ENCODE measurements at regions not wholly inside any gene's neighbourhood (a gene's known extent, or its start where the extent isn't known, plus 50 kb on each side); places are given as distances from the start of the nearest gene placed in this dataset.
A peak's percentile ranks its signal among the peaks of the same experiment; 100 is the strongest.
"Not testable (repeated sequence)": the region's sequence is repeated elsewhere in the genome, so short reads cannot be mapped to it uniquely, and the experiment has no call there.

DNA sequence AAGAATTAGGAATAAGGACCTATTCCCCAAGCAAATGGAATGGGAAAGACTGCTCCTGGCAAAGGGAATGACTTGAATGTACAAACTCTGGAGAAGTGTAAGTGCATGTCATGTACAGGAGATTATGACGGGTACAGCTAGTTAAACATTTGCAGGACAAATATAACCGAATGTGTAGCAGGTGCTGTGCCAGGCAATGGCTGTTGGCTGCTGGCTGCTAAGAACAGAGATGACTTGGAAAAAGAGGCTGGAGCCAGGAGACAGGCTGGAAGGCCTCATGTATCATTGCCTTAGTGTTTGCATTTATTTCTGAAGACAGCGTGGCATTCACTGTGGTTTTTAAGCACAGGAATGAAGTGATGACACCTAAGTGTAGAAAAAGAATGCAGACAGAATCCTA lies 136.8 kb downstream of the TTC8 start:
- Mint-ChIP-seq H3K4me1 (no peaks in the 10 kb centered on the region), H3K4me3 (no peak overlapping the region), H3K36me3 (no peaks in the 10 kb centered on the region), H3K27me3 (peaks cover 9 to 15% of the 10 kb centered on the region in 2 donors), H3K27ac (peak overlapping the region in 1 of 7 donors; percentile 66), H3K9me3 (no peaks in the 10 kb centered on the region)
- Histone ChIP-seq H3K36me3 (ENCODE audit: insufficient read depth, low read length) (no peaks in the 10 kb centered on the region), H3K4me3 (ENCODE audit: low read length in 2 of 2) (no peak overlapping the region), H3K9me3 (ENCODE audit: control insufficient read depth in 1 of 2, low read length in 2 of 2) (no peaks in the 10 kb centered on the region), H3K27me3 (ENCODE audit: insufficient read depth, low read length) (no peaks in the 10 kb centered on the region), H3K4me1 (ENCODE audit: insufficient read depth, low read length) (no peaks in the 10 kb centered on the region), H3K27ac (ENCODE audit: low read depth, low read length) (no peak overlapping the region)
- ChIA-PET POLR2A (ENCODE audit: partially characterized antibody) (no interaction called here), CTCF (ENCODE audit: partially characterized antibody) (no interaction called here)
- intact Hi-C loops (cut with micrococcal nuclease) = no loop called here
- DNase-seq = no peak

DNA sequence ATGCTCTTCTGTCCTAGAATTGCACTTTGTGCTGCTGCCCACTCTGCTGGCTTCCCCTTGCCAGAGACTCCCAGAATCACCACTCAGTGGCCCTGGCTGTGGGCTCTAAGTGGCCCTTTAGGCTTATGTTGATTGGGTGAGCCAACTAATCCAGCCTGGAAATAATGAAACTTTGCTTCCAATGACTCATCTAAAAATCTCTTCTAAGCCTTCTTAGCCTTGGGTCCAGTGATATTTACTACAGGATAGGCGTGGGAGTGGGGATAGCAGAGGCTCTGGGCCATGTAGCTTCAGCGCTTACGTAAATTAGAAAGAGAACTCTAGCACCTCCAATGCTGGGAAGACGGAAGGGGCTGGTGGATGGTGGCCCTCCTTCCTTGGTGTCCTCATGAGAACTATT lies 137.9 kb downstream of the TTC8 start:
- H3K27ac Mint-ChIP-seq = no peak overlapping the region
- intact Hi-C loops (cut with micrococcal nuclease) = no loop called here

DNA sequence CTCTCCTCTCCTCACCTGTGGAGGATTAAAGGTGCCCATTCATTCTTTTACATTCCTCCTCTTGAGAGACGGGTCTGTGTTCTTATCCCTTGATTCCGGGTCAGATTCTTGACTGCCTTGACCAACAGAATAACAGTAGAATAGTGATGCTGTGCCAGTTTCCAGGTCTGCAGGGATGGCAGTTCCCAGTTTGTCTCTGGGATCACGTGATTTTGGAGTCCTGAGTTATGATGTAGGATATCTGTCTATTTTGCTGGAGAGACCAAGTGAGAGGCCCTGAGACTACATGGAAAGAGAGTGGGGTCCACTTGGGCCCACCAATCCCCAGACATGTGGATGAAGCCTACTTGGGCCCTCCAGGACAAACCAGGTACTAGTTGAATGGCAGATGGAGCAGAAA lies 142.8 kb downstream of the TTC8 start:
- Mint-ChIP-seq H3K4me3 (no peak overlapping the region), H3K36me3 (no peaks in the 10 kb centered on the region), H3K4me1 (no peaks in the 10 kb centered on the region), H3K9me3 (peaks cover 0 to 3% (median 0%) of the 10 kb centered on the region in 8 donors), H3K27me3 (peaks cover 14 to 18% of the 10 kb centered on the region in 2 donors), H3K27ac (no peak overlapping the region)
- no peaks in the 10 kb centered on the region for H3K9me3 ChIP-seq (ENCODE audit: control insufficient read depth in 1 of 2, low read length in 2 of 2)
- H3K27ac ChIP-seq (ENCODE audit: low read depth, low read length) = no peak overlapping the region
- H3K4me3 ChIP-seq (ENCODE audit: low read length in 2 of 2) = no peak overlapping the region
- no peaks in the 10 kb centered on the region for H3K27me3 ChIP-seq (ENCODE audit: insufficient read depth, low read length)
- POLR2A ChIA-PET (ENCODE audit: partially characterized antibody) = no interaction called here
- no peak for DNase-seq
- H3K4me1 ChIP-seq (ENCODE audit: insufficient read depth, low read length) = no peaks in the 10 kb centered on the region
- H3K36me3 ChIP-seq (ENCODE audit: insufficient read depth, low read length) = no peaks in the 10 kb centered on the region
- intact Hi-C loops (cut with micrococcal nuclease) = no loop called here
- CTCF ChIA-PET (ENCODE audit: partially characterized antibody) = no interaction called here

More for the DNA sequence above, 137.9 kb downstream of the TTC8 start:
- CTCF ChIA-PET (ENCODE audit: partially characterized antibody) = no interaction called here
- no peak overlapping the region for H3K27ac ChIP-seq (ENCODE audit: low read depth, low read length)
- no peaks in the 10 kb centered on the region for H3K4me1 ChIP-seq (ENCODE audit: insufficient read depth, low read length)
- no peaks in the 10 kb centered on the region for H3K27me3 ChIP-seq (ENCODE audit: insufficient read depth, low read length)
- no peak for DNase-seq
- no peaks in the 10 kb centered on the region for H3K9me3 Mint-ChIP-seq
- H3K4me1 Mint-ChIP-seq = no peaks in the 10 kb centered on the region
- no peaks in the 10 kb centered on the region for H3K36me3 ChIP-seq (ENCODE audit: insufficient read depth, low read length)
- POLR2A ChIA-PET (ENCODE audit: partially characterized antibody) = no interaction called here
- no peaks in the 10 kb centered on the region for H3K9me3 ChIP-seq (ENCODE audit: control insufficient read depth in 1 of 2, low read length in 2 of 2)
- peaks cover 10 to 13% of the 10 kb centered on the region in 2 donors for H3K27me3 Mint-ChIP-seq
- no peaks in the 10 kb centered on the region for H3K36me3 Mint-ChIP-seq
- H3K4me3 Mint-ChIP-seq = no peak overlapping the region
- H3K4me3 ChIP-seq (ENCODE audit: low read length in 2 of 2) = no peak overlapping the region

DNA sequence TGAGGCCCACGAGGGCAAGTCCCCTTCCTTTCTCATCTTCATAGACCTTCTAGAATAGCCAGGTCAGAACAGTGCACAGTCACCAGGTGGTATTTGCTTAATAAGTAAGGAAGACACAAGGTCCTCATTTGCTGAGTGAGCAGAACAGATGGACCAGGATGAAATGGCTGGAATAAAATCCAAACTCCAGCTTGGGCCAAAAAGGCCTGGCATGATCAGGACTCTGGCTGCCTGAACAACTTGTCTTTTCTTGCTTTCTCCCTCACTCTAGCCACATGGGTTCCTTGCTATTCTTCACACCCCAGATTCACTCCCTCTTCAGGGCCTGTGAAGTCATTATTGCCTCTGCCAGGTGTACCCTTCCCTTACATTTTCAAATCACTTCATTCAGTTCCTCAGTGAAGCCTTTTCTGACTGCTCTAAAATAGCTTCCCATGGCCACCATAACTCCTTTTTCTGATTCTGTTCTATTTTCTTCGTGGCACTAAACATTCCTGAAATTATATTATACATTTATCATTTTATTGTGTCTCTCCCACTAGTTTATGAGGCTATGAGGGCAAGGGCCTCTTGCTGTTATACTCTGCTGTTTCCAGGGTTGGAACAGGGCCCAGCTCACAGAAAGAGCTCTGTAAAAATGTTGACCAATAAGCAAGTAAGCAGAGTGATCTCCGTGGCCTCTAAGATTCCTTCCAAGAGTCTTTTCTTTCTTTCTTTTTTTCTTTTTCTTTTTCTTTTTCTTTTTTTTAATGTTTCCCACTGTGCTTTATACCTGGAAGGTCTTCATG lies 150.8 kb downstream of the TTC8 start:
- H3K9me3 ChIP-seq (ENCODE audit: control insufficient read depth in 1 of 2, low read length in 2 of 2) = no peaks in the 10 kb centered on the region
- Mint-ChIP-seq H3K27ac (no peak overlapping the region), H3K27me3 (peaks cover 24 to 34% of the 10 kb centered on the region in 2 donors), H3K36me3 (no peaks in the 10 kb centered on the region), H3K4me1 (no peaks in the 10 kb centered on the region), H3K4me3 (no peak overlapping the region), H3K9me3 (peaks cover 0 to 25% (median 13%) of the 10 kb centered on the region in 8 donors)
- no peak overlapping the region for H3K4me3 ChIP-seq (ENCODE audit: low read length in 2 of 2)
- DNase-seq = no peak
- no peak overlapping the region for H3K27ac ChIP-seq (ENCODE audit: low read depth, low read length)
- POLR2A ChIA-PET (ENCODE audit: partially characterized antibody) = interaction anchor here (0.6 kb wide), 1 partner anchor 431 kb away, joined by 3 read pairs; no protein-coding TSS in a partner anchor
- H3K27me3 ChIP-seq (ENCODE audit: insufficient read depth, low read length) = no peaks in the 10 kb centered on the region
- intact Hi-C loops (cut with micrococcal nuclease) = no loop called here
- no peaks in the 10 kb centered on the region for H3K36me3 ChIP-seq (ENCODE audit: insufficient read depth, low read length)
- CTCF ChIA-PET (ENCODE audit: partially characterized antibody) = no interaction called here
- no peaks in the 10 kb centered on the region for H3K4me1 ChIP-seq (ENCODE audit: insufficient read depth, low read length)

DNA sequence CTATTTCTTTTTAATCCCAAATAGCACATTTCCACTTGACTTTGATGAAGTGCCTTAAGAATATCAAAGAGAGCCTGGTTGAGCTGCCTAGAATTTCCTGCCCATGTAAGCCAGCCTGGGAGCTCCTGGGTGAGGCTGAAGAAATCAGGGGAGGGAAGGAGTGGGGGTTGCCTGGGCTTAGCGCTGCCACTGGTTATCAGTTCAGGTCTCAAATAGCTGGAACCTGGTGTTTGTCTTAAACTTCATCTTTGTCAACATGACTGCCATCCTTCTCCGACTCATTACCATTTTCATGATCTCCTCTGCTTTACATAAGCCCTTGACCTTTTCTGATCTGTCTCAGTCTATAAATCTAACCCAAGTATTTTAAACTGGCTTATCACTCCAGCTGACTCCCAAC lies 151.5 kb downstream of the TTC8 start:
- peaks cover 0 to 27% (median 14%) of the 10 kb centered on the region in 8 donors for H3K9me3 Mint-ChIP-seq
- no peak overlapping the region for H3K4me3 Mint-ChIP-seq
- H3K4me1 ChIP-seq (ENCODE audit: insufficient read depth, low read length) = no peaks in the 10 kb centered on the region
- peaks cover 21 to 31% of the 10 kb centered on the region in 2 donors for H3K27me3 Mint-ChIP-seq
- H3K4me3 ChIP-seq (ENCODE audit: low read length in 2 of 2) = no peak overlapping the region
- DNase-seq = no peak
- POLR2A ChIA-PET (ENCODE audit: partially characterized antibody) = no interaction called here
- no peaks in the 10 kb centered on the region for H3K36me3 Mint-ChIP-seq
- H3K9me3 ChIP-seq (ENCODE audit: control insufficient read depth in 1 of 2, low read length in 2 of 2) = no peaks in the 10 kb centered on the region
- no peak overlapping the region for H3K27ac Mint-ChIP-seq
- intact Hi-C loops (cut with micrococcal nuclease) = no loop called here
- CTCF ChIA-PET (ENCODE audit: partially characterized antibody) = no interaction called here
- H3K27me3 ChIP-seq (ENCODE audit: insufficient read depth, low read length) = no peaks in the 10 kb centered on the region
- no peaks in the 10 kb centered on the region for H3K4me1 Mint-ChIP-seq
- no peaks in the 10 kb centered on the region for H3K36me3 ChIP-seq (ENCODE audit: insufficient read depth, low read length)
- H3K27ac ChIP-seq (ENCODE audit: low read depth, low read length) = no peak overlapping the region

DNA sequence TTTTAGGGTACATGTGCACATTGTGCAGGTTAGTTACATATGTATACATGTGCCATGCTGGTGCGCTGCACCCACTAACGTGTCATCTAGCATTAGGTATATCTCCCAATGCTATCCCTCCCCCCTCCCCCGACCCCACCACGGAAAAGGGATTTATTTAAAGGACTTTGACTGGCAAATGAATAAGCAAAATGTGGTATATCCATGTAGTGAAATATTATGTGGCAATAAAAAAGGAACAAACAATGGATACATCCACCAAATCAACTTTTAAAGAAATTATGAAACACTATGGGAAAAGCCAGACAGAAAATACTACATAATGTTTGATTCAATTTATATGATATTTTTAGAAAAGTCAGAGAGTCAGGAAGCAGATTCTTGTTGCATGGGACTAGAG lies 156.5 kb downstream of the TTC8 start:
- DNase-seq; H3K36me3 Mint-ChIP-seq; H3K27me3 ChIP-seq (ENCODE audit: insufficient read depth, low read length); H3K4me3 ChIP-seq (ENCODE audit: low read length in 2 of 2); POLR2A ChIA-PET (ENCODE audit: partially characterized antibody); H3K27ac Mint-ChIP-seq; H3K27ac ChIP-seq (ENCODE audit: low read depth, low read length); H3K4me1 ChIP-seq (ENCODE audit: insufficient read depth, low read length); H3K9me3 ChIP-seq (ENCODE audit: control insufficient read depth in 1 of 2, low read length in 2 of 2); H3K4me3 Mint-ChIP-seq; H3K36me3 ChIP-seq (ENCODE audit: insufficient read depth, low read length); H3K4me1 Mint-ChIP-seq; intact Hi-C loops (cut with micrococcal nuclease); CTCF ChIA-PET (ENCODE audit: partially characterized antibody): not testable (repeated sequence)
- peaks cover 2 to 29% (median 18%) of the 10 kb centered on the region in 8 donors for H3K9me3 Mint-ChIP-seq
- H3K27me3 Mint-ChIP-seq = peaks cover 22 to 30% of the 10 kb centered on the region in 2 donors

GRCh38 chr14:88981948-88982347 lies 157.5 kb downstream of the TTC8 start:
- Histone ChIP-seq H3K27me3 (ENCODE audit: insufficient read depth, low read length) (peaks cover 3% of the 10 kb centered on the region), H3K4me3 (ENCODE audit: low read length in 2 of 2) (no peak overlapping the region), H3K4me1 (ENCODE audit: insufficient read depth, low read length) (no peaks in the 10 kb centered on the region), H3K36me3 (ENCODE audit: insufficient read depth, low read length) (no peaks in the 10 kb centered on the region), H3K9me3 (ENCODE audit: control insufficient read depth in 1 of 2, low read length in 2 of 2) (peaks cover 0 to 4% of the 10 kb centered on the region in 2 donors), H3K27ac (ENCODE audit: low read depth, low read length) (no peak overlapping the region)
- peaks cover 19 to 28% of the 10 kb centered on the region in 2 donors for H3K27me3 Mint-ChIP-seq
- H3K4me1 Mint-ChIP-seq = no peaks in the 10 kb centered on the region
- intact Hi-C loops (cut with micrococcal nuclease) = no loop called here
- peaks cover 2 to 35% (median 25%) of the 10 kb centered on the region in 8 donors for H3K9me3 Mint-ChIP-seq
- ChIA-PET POLR2A (ENCODE audit: partially characterized antibody) (no interaction called here), CTCF (ENCODE audit: partially characterized antibody) (no interaction called here)
- no peak overlapping the region for H3K4me3 Mint-ChIP-seq
- DNase-seq = no peak
- no peak overlapping the region for H3K27ac Mint-ChIP-seq
- H3K36me3 Mint-ChIP-seq = peaks cover 0 to 2% of the 10 kb centered on the region in 2 donors
